Glutamatergic neuron (in vitro differentiated cells): ENCODE measurements at regions not wholly inside any gene's neighbourhood (a gene's known extent, or its start where the extent isn't known, plus 50 kb on each side); places are given as distances from the start of the nearest gene placed in this dataset.

Source experiments
- DNase-seq: peaks from one replicate; pipeline ENCODE4 v3.0.0; 2022
- H3K27ac Mint-ChIP-seq: one replicate; pipeline ENCODE4 v1.8.0; 2020; ENCODE audit warnings: mild to moderate bottlenecking, mixed read lengths, inconsistent platforms; ENCODE audit not compliant: unreplicated experiment
- H3K27me3 Mint-ChIP-seq: one replicate; pipeline ENCODE4 v1.8.0; 2020; ENCODE audit warnings: mild to moderate bottlenecking, moderate library complexity, mixed read lengths, inconsistent platforms; ENCODE audit not compliant: unreplicated experiment
- H3K36me3 Mint-ChIP-seq: one replicate; pipeline ENCODE4 v1.8.0; 2020; ENCODE audit warnings: mild to moderate bottlenecking, mixed read lengths, inconsistent platforms; ENCODE audit not compliant: unreplicated experiment
- H3K4me1 Mint-ChIP-seq: one replicate; pipeline ENCODE4 v1.8.0; 2020; ENCODE audit warnings: mild to moderate bottlenecking, low read depth, mixed read lengths, inconsistent platforms; ENCODE audit not compliant: unreplicated experiment
- H3K4me3 Mint-ChIP-seq: one replicate; pipeline ENCODE4 v1.8.0; 2020; ENCODE audit warnings: mild to moderate bottlenecking, mixed read lengths, inconsistent platforms; ENCODE audit not compliant: unreplicated experiment
- H3K9me3 Mint-ChIP-seq: one replicate; pipeline ENCODE4 v1.8.0; 2020; ENCODE audit warnings: mild to moderate bottlenecking, moderate library complexity, mixed read lengths, inconsistent platforms; ENCODE audit not compliant: unreplicated experiment
- TF ChIP-seq, protein P1 (sequence below): fragments of 200-600 bp; sonication (generic); IDR thresholded peaks from one replicate; pipeline ENCODE4 v1.5.0; 2021; ENCODE audit not compliant: partially characterized antibody, unreplicated experiment

DNA sequence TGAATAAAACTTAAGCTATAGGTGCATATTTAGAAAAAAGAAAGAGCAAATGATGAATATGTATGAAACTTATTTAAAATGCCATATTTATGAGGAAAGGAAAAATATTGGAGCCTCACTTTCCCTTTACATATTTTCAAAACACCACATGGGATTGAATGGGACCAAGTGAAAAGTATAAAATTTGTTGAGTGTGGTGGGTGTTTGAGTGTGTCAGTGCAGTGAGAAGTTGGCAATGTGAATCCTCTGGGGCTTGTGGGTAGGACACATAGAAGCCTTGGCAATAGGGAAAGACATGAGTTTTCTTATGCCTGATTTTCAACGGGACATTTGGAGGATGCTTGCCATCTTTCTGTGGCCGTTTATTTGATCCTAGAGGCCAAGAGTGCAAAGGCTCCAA lies 502.2 kb upstream of the CELF4 start:
- no peaks in the 10 kb centered on the region for H3K36me3 Mint-ChIP-seq
- TF ChIP-seq, protein P1, sequence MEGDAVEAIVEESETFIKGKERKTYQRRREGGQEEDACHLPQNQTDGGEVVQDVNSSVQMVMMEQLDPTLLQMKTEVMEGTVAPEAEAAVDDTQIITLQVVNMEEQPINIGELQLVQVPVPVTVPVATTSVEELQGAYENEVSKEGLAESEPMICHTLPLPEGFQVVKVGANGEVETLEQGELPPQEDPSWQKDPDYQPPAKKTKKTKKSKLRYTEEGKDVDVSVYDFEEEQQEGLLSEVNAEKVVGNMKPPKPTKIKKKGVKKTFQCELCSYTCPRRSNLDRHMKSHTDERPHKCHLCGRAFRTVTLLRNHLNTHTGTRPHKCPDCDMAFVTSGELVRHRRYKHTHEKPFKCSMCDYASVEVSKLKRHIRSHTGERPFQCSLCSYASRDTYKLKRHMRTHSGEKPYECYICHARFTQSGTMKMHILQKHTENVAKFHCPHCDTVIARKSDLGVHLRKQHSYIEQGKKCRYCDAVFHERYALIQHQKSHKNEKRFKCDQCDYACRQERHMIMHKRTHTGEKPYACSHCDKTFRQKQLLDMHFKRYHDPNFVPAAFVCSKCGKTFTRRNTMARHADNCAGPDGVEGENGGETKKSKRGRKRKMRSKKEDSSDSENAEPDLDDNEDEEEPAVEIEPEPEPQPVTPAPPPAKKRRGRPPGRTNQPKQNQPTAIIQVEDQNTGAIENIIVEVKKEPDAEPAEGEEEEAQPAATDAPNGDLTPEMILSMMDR, result no peak
- no peaks in the 10 kb centered on the region for H3K9me3 Mint-ChIP-seq
- DNase-seq, result no peak
- no peak overlapping the region for H3K4me3 Mint-ChIP-seq
- no peak overlapping the region for H3K27ac Mint-ChIP-seq
- no peaks in the 10 kb centered on the region for H3K27me3 Mint-ChIP-seq
- no peaks in the 10 kb centered on the region for H3K4me1 Mint-ChIP-seq

GRCh38 chr18:38067086-38067485 lies 501.5 kb upstream of the CELF4 start:
- H3K27ac Mint-ChIP-seq, result no peak overlapping the region
- DNase-seq, result no peak
- no peak overlapping the region for H3K4me3 Mint-ChIP-seq
- H3K4me1 Mint-ChIP-seq, result no peaks in the 10 kb centered on the region
- H3K36me3 Mint-ChIP-seq, result no peaks in the 10 kb centered on the region
- TF ChIP-seq, protein P1, result no peak
- H3K9me3 Mint-ChIP-seq, result no peaks in the 10 kb centered on the region
- H3K27me3 Mint-ChIP-seq, result no peaks in the 10 kb centered on the region

GRCh38 chr18:38052879-38053590 lies 487.4 kb upstream of the CELF4 start:
- H3K36me3 Mint-ChIP-seq, result no peaks in the 10 kb centered on the region
- no peak overlapping the region for H3K27ac Mint-ChIP-seq
- H3K4me1 Mint-ChIP-seq, result no peaks in the 10 kb centered on the region
- no peak overlapping the region for H3K4me3 Mint-ChIP-seq
- H3K27me3 Mint-ChIP-seq, result no peaks in the 10 kb centered on the region
- TF ChIP-seq, protein P1, result no peak
- no peak for DNase-seq
- no peaks in the 10 kb centered on the region for H3K9me3 Mint-ChIP-seq

DNA sequence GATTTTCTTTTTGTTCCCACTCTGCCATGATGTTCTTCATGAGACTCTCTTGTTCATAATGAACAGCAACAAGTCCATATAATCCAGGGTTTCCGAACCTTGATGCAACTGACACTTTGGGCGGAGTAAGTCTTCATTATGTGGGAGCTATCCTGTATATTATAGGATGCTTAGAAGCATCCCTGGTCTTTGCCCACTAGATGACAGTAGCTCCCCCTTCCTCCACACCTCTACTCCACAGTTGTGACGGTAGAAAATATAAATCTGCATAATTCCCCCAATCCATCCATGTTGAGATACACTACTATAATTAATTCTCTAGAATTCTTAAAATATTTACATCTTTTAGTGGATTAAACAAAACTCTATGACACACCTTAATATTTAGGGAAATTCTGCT lies 482.2 kb upstream of the CELF4 start:
- H3K27me3 Mint-ChIP-seq, result no peaks in the 10 kb centered on the region
- H3K27ac Mint-ChIP-seq, result no peak overlapping the region
- TF ChIP-seq, protein P1, result no peak
- H3K9me3 Mint-ChIP-seq, result no peaks in the 10 kb centered on the region
- no peaks in the 10 kb centered on the region for H3K4me1 Mint-ChIP-seq
- H3K36me3 Mint-ChIP-seq, result no peaks in the 10 kb centered on the region
- DNase-seq, result no peak
- no peak overlapping the region for H3K4me3 Mint-ChIP-seq

GRCh38 chr18:38046651-38047050 lies 481.1 kb upstream of the CELF4 start:
- Mint-ChIP-seq H3K36me3 (no peaks in the 10 kb centered on the region), H3K27ac (no peak overlapping the region), H3K9me3 (no peaks in the 10 kb centered on the region), H3K4me1 (no peaks in the 10 kb centered on the region), H3K27me3 (peaks cover 2% of the 10 kb centered on the region), H3K4me3 (no peak overlapping the region)
- DNase-seq, result no peak
- TF ChIP-seq, protein P1, result no peak
